H9 (cell line): ENCODE measurements at regions not wholly inside any gene's neighbourhood (a gene's known extent, or its start where the extent isn't known, plus 50 kb on each side); places are given as distances from the start of the nearest gene placed in this dataset.

Experiments
- DNase-seq: peaks from one replicate; pipeline ENCODE4 v3.0.0-alpha.2; 2017
- H2AFZ ChIP-seq: one replicate; pipeline ENCODE4 v1.6.1; 2013; ENCODE audit warnings: mild to moderate bottlenecking, low read length, control low read depth, moderate library complexity
- H2AK5ac ChIP-seq: 2 replicates; pipeline ENCODE4 v1.6.1; 2013; ENCODE audit warnings: low read length, control low read depth, mixed read lengths; ENCODE audit not compliant: insufficient read length
- H2BK120ac ChIP-seq: one replicate; pipeline ENCODE4 v1.6.1; 2013; ENCODE audit warnings: low read depth, mild to moderate bottlenecking, low read length, control low read depth, inconsistent platforms; ENCODE audit not compliant: poor library complexity, severe bottlenecking
- H2BK12ac ChIP-seq: 2 replicates; pipeline ENCODE4 v1.6.1; 2013; ENCODE audit warnings: low read length, control low read depth, mixed read lengths, low read depth; ENCODE audit not compliant: insufficient read length
- H2BK15ac ChIP-seq: 2 replicates; pipeline ENCODE4 v1.6.1; 2013; ENCODE audit warnings: low read depth, low read length, control low read depth
- H2BK20ac ChIP-seq: one replicate; pipeline ENCODE4 v1.6.1; 2013; ENCODE audit warnings: low read depth, mild to moderate bottlenecking, low read length, control low read depth, inconsistent platforms; ENCODE audit not compliant: poor library complexity, severe bottlenecking
- H2BK5ac ChIP-seq: 2 replicates; pipeline ENCODE4 v1.6.1; 2013; ENCODE audit warnings: low read length, control low read depth, mixed read lengths; ENCODE audit not compliant: insufficient read length
- H3K14ac ChIP-seq: 2 replicates; pipeline ENCODE4 v1.6.1; 2013; ENCODE audit warnings: low read length, control low read depth; ENCODE audit not compliant: insufficient read depth
- H3K18ac ChIP-seq: 2 replicates; pipeline ENCODE4 v1.6.1; 2013; ENCODE audit warnings: low read depth, mild to moderate bottlenecking, mixed read lengths, low read length, control low read depth; ENCODE audit not compliant: insufficient read length
- H3K23ac ChIP-seq: 2 replicates; pipeline ENCODE4 v1.6.1; 2013; ENCODE audit warnings: low read length, control low read depth, mixed read lengths, low read depth; ENCODE audit not compliant: insufficient read length
- H3K23me2 ChIP-seq: 2 replicates; pipeline ENCODE4 v1.6.1; 2013; ENCODE audit warnings: low read depth, mild to moderate bottlenecking, mixed read lengths, low read length, control low read depth; ENCODE audit not compliant: insufficient read length, poor library complexity, severe bottlenecking
- H3K27ac ChIP-seq: 2 replicates; pipeline ENCODE4 v1.5.1; 2013; ENCODE audit warnings: low read length, control low read depth, mixed read lengths, low read depth; ENCODE audit not compliant: insufficient read length
- H3K27me3 ChIP-seq: 2 replicates; pipeline ENCODE4 v1.6.1; 2013; ENCODE audit warnings: low read length, control low read depth, inconsistent platforms; ENCODE audit not compliant: insufficient read depth
- H3K4ac ChIP-seq: 2 replicates; pipeline ENCODE4 v1.6.1; 2013; ENCODE audit warnings: low read depth, mild to moderate bottlenecking, control low read depth, inconsistent platforms, low read length, moderate library complexity
- H3K4me1 ChIP-seq: 2 replicates; pipeline ENCODE4 v1.6.1; 2013; ENCODE audit warnings: low read length, control low read depth, inconsistent platforms; ENCODE audit not compliant: insufficient read depth
- H3K4me2 ChIP-seq: 2 replicates; pipeline ENCODE4 v1.6.1; 2013; ENCODE audit warnings: low read length, control low read depth, mixed read lengths; ENCODE audit not compliant: insufficient read length, insufficient read depth
- H3K56ac ChIP-seq: 2 replicates; pipeline ENCODE4 v1.6.1; 2013; ENCODE audit warnings: low read depth, mild to moderate bottlenecking, mixed read lengths, low read length, control low read depth; ENCODE audit not compliant: insufficient read length
- H3K79me1 ChIP-seq: 2 replicates; pipeline ENCODE4 v1.6.1; 2013; ENCODE audit warnings: low read depth, mild to moderate bottlenecking, moderate library complexity, low read length, control low read depth, inconsistent platforms; ENCODE audit not compliant: insufficient read depth, poor library complexity, severe bottlenecking
- H3K79me2 ChIP-seq: 2 replicates; pipeline ENCODE4 v1.6.1; 2013; ENCODE audit warnings: low read length, control low read depth, inconsistent platforms; ENCODE audit not compliant: insufficient read depth
- H3K9ac ChIP-seq: 2 replicates; pipeline ENCODE4 v1.6.1; 2013; ENCODE audit warnings: low read length, control low read depth, mixed read lengths; ENCODE audit not compliant: insufficient read length; ENCODE audit errors: extremely low read depth
- H3K9me3 ChIP-seq: one replicate; pipeline ENCODE4 v1.6.1; 2013; ENCODE audit warnings: low read depth, low read length, inconsistent platforms; ENCODE audit not compliant: control insufficient read depth
- H3T11ph ChIP-seq: one replicate; pipeline ENCODE4 v1.6.1; 2013; ENCODE audit warnings: mild to moderate bottlenecking, low read length, control low read depth, inconsistent platforms
- H4K20me1 ChIP-seq: one replicate; pipeline ENCODE4 v1.6.1; 2013; ENCODE audit not compliant: control insufficient read depth, insufficient read length, insufficient read depth
- H4K5ac ChIP-seq: 2 replicates; pipeline ENCODE4 v1.6.1; 2013; ENCODE audit warnings: low read depth, mild to moderate bottlenecking, mixed read lengths, low read length, control low read depth; ENCODE audit not compliant: insufficient read length
- H4K8ac ChIP-seq: replicated peaks from 2 replicates; pipeline ENCODE4 v1.6.1; 2013; ENCODE audit warnings: low read length, control low read depth, mixed read lengths, low read depth; ENCODE audit not compliant: insufficient read length
- H4K91ac ChIP-seq: 2 replicates; pipeline ENCODE4 v1.6.1; 2013; ENCODE audit warnings: low read depth, mild to moderate bottlenecking, moderate library complexity, mixed read lengths, low read length, control low read depth; ENCODE audit not compliant: insufficient read length
- H3K27ac Mint-ChIP-seq, 3 experiments: 2 replicates in 2 of 3; 3 replicates in 1 of 3; pipeline ENCODE4 v1.8.0; 2020 to 2021; ENCODE audit warnings: mixed read lengths in 3 of 3, mild to moderate bottlenecking in 1 of 3, moderate library complexity in 1 of 3
- H3K27me3 Mint-ChIP-seq: 2 replicates; pipeline ENCODE4 v1.8.0; 2021; ENCODE audit warnings: low read depth, mild to moderate bottlenecking, moderate library complexity, mixed read lengths
- H3K36me3 Mint-ChIP-seq, 3 experiments: 2 replicates in 2 of 3; 3 replicates in 1 of 3; pipeline ENCODE4 v1.8.0; 2020 to 2021; ENCODE audit warnings: low read depth in 3 of 3, mixed read lengths in 3 of 3; ENCODE audit not compliant: insufficient read depth in 1 of 3
- H3K4me1 Mint-ChIP-seq, 2 experiments: 2 replicates each; pipeline ENCODE4 v1.8.0; 2020; ENCODE audit warnings: mixed read lengths in 2 of 2
- H3K4me3 Mint-ChIP-seq, 2 experiments: 2 replicates in 1 of 2; 3 replicates in 1 of 2; pipeline ENCODE4 v1.8.0; 2020 to 2021; ENCODE audit warnings: mild to moderate bottlenecking in 2 of 2, mixed read lengths in 2 of 2, moderate library complexity in 1 of 2
- H3K9me3 Mint-ChIP-seq, 2 experiments: 2 replicates in 1 of 2; 3 replicates in 1 of 2; pipeline ENCODE4 v1.8.0; 2020; ENCODE audit warnings: mild to moderate bottlenecking in 2 of 2, mixed read lengths in 2 of 2, moderate library complexity in 1 of 2
- TF ChIP-seq, protein P1 (sequence below): fragments of 200-600 bp; sonication (generic); conservative IDR thresholded peaks from 3 replicates; pipeline ENCODE4 v1.8.0; 2021; ENCODE audit warnings: antibody characterized with exemption, mild to moderate bottlenecking

DNA sequence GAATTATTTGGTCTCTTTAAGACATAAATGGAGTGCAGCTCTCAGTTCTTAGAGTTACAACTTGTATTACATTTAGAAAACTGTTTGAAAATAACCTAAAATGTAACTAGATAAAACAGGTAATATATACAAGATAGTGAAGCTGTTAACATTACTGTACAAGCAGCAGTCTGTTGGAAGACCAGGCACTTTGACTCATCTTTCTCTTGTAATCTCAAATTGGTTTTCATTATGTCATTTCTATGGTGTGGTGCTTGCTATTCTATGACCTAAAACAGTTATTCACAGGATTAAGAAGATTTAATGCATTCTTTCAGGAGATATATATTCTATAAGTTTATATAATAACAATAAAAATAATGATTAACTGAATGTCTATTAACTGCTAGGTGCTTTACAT, 282.5 kb upstream of the PITX2 start:
- Histone ChIP-seq H3K14ac (no peak overlapping the region), H4K91ac (no peak overlapping the region), H2BK5ac (no peak overlapping the region), H3K4me1 (no peaks in the 10 kb centered on the region; the same call in 1 of the 2 replicates), H3K56ac (no peak overlapping the region), H3K9me3 (no peaks in the 10 kb centered on the region), H3K27me3 (no peaks in the 10 kb centered on the region), H3K4me2 (no peak overlapping the region), H4K5ac (no peak overlapping the region), H4K8ac (no peak overlapping the region), H3K79me2 (no peaks in the 10 kb centered on the region), H3K27ac (no peak overlapping the region), H4K20me1 (no peaks in the 10 kb centered on the region), H3K18ac (no peak overlapping the region), H3T11ph (no peak overlapping the region), H3K23me2 (no peaks in the 10 kb centered on the region), H2BK120ac (no peak overlapping the region), H3K9ac (no peak overlapping the region), H2BK15ac (no peak overlapping the region), H3K4ac (no peak overlapping the region), H2BK20ac (no peak overlapping the region), H2BK12ac (no peak overlapping the region), H2AK5ac (no peak overlapping the region), H3K79me1 (no peaks in the 10 kb centered on the region), H3K23ac (no peak overlapping the region), H2AFZ (no peak overlapping the region)
- peaks cover 6 to 8% of the 10 kb centered on the region in 2 experiments for H3K4me1 Mint-ChIP-seq
- H3K27ac Mint-ChIP-seq: no peak overlapping the region
- no peaks in the 10 kb centered on the region for H3K27me3 Mint-ChIP-seq
- TF ChIP-seq, protein P1, sequence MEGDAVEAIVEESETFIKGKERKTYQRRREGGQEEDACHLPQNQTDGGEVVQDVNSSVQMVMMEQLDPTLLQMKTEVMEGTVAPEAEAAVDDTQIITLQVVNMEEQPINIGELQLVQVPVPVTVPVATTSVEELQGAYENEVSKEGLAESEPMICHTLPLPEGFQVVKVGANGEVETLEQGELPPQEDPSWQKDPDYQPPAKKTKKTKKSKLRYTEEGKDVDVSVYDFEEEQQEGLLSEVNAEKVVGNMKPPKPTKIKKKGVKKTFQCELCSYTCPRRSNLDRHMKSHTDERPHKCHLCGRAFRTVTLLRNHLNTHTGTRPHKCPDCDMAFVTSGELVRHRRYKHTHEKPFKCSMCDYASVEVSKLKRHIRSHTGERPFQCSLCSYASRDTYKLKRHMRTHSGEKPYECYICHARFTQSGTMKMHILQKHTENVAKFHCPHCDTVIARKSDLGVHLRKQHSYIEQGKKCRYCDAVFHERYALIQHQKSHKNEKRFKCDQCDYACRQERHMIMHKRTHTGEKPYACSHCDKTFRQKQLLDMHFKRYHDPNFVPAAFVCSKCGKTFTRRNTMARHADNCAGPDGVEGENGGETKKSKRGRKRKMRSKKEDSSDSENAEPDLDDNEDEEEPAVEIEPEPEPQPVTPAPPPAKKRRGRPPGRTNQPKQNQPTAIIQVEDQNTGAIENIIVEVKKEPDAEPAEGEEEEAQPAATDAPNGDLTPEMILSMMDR: no peak
- H3K4me3 Mint-ChIP-seq: no peak overlapping the region
- H3K9me3 Mint-ChIP-seq: no peaks in the 10 kb centered on the region
- no peak for DNase-seq
- H3K36me3 Mint-ChIP-seq: no peaks in the 10 kb centered on the region
